Lung microvascular endothelial cell (primary cell): ENCODE measurements at regions not wholly inside any gene's neighbourhood (a gene's known extent, or its start where the extent isn't known, plus 50 kb on each side); places are given as distances from the start of the nearest gene placed in this dataset.

ENCODE experiments used
- DNase-seq, 2 donors: peaks; one replicate each; pipeline versions ENCODE4 v3.0.0 to v3.0.0-alpha.2; 2010; ENCODE audit warnings: low read depth in 2 of 2

- no peak for DNase-seq
These were observed 830.9 kb upstream of the AGA start for GRCh38 chr4:178273168-178273567.

DNA sequence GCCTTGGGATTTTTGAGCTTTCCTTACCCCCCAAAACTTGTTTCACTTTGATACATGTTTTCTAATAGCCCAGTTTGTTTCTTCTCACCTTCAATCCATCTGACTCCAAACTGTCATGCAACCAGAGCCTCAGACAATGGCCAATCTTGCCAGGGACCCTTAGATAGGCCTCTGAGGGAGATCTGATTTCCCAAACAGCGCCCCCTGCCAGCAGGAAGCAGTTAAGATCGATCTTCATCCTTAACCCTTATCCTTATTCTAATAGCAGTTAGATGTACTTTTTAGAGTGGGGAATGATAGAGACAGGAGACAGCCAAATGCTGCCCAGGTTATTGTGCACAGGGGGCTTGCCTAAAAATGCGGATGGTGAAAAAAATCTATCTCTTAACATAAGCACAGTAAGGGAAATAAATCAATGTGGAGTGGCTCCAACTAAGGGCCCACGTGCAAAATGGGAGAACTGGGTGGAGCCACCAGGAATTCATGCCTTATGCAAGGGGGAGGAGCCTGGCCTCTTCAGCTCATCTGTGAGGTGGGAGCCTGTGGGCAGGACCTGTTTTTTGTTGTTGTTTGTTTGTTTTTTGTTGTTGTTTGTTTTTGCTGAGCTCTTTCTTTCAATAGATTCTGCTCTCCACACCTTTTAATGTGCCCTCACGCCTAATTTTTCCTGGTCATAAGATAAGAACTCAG, 833.6 kb upstream of the AGA start:
- DNase-seq, result no peak

GRCh38 chr4:178280362-178280761, 838.1 kb upstream of the AGA start:
- DNase-seq, result no peak

DNA sequence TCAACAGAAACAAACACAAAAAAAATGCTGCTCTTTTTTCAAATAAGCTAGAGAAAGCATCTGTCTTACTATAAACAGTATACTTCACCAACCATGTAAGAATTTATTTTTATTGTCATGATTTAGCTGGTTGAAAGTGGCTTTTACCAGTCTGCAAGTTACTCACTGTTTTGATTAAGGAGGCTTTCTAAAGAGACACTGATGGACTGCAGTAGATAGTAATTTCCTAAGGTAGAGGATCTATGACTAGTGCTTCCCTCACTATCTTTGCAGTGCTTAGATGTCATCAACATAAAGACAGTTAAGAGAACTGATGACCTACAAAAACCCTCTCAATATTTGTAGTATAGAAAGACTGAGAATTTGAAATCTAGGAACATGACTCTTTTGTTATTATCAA, 846.2 kb upstream of the AGA start:
- no peak for DNase-seq

GRCh38 chr4:178293601-178294000, 851.4 kb upstream of the AGA start:
- DNase-seq, result no peak

DNA sequence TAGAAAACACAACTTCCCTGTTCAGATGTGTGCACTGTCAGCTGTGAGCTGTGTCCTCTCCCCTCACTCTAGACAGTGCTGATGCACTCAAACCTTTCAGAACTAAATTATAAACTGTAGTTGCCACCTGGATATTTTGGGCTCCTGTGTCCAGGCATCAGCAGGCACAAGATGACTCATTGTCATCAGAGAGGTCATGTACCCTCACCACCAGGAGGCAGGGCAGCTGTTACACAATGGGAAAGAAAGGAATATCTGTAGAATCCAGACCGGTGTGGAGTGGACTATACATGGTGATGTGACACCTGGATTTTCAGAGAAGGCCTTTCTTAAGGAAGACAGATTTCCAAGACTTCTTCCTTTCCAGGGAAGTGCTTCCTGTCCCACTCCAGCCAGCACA, 854.4 kb upstream of the AGA start:
- DNase-seq, result no peak

DNA sequence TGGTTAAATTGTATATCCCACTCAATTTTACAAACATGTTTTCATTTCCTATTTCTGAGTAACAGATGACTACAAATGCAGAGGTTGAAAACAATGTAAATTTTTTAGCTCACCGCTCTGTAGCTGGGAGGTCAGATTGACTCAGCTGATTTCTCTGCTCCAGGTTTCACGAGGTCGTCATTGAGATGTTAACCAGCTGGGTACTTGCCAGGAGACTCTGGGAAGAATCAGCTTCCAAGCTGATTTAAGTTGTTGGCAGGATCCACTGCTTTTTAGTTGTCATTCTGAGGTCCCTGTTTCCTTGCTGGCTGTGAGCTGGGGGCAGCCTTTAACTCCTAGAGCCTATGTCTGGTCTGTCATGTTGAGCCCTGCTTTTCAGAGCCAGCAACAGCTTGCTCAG, 864.3 kb upstream of the AGA start:
- no peak for DNase-seq

DNA sequence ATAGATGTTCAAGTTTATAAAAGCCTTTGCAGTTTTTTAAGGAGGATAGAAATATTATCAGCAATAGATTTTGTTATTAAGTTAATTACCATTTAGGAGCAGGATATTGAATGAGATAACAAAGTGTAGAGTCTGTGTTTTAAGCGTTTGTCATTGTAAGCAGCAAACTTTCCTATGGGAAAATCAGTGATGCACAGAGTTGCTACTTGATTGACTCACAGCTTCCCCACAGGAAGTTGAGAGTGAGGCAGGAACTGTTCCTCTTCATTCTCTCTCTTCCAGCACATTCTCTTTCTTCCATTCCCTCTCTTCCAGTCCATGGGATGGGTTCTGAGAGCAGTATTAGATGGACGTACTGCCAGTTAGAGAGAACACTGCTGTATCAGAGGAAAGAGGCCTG, 867.7 kb upstream of the AGA start:
- no peak for DNase-seq

GRCh38 chr4:178311997-178312396, 869.8 kb upstream of the AGA start:
- DNase-seq, result no peak

DNA sequence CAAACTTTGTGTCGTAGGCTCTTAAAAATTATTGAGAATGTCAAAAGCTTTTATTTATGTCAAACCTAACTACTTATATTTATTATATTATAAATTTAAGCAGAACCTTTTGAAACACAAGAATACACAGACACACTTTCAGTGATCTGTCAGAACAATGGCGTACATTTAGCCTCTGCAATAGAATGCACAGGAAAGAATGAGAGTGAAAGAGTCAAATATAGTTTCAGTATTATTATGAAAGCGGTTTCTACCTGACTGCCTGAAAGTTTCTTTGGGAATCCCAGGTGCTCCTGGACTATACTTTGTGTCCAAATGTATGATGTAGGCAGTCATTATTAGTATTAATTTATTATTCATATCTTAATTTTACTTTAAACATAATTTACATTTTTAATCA, 872.0 kb upstream of the AGA start:
- no peak for DNase-seq

- no peak for DNase-seq
These were observed 874.0 kb upstream of the AGA start for GRCh38 chr4:178316211-178316610.

DNA sequence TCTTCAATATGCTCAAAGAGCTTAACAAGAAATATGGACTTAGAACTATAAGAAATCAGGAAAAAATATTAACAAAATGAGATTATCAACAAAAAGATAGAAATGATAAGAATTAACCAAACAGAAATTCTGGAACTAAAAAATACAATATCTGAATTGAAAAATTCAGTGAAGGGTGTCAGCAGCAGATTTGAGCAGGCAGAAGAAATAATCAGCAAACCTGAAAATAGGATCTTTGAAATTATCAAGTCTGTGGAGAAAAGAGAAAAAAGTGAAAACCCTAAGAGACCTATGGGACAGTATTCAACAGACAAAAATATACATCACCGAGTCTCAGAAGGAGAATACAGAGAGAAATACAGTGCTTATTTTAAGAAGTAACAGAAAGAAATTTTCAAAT, 877.8 kb upstream of the AGA start:
- no peak for DNase-seq

DNA sequence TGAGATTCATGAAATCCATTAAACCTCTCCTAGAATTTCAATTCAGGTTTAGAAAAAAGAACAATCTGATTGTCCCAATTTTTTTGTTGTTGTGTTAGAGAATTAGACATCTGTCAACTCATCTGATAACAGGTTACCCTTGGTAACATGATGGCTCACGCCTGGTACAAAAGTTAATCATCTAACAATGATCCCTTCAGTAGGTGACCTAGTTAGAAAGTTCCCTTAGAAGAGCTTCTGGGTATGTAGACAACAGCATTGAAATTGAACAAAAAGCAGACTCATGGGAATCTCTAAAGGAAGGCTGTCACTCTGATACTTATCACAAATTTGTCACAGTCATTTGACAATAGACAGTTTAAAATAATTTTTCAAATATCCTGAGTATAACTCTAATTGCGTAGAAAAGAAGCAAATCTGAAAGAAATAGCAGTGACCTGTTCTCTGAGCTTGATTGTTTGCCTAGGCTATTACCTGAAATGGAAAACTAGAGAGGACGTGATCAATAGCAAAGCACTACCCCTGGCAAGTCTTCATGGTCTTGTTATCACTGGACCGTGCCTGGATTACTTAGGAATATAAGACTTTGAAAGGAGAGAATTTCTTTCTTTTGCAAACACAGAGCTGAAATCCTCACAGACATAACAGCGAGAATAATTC, 880.4 kb upstream of the AGA start:
- no peak for DNase-seq

GRCh38 chr4:178329226-178329872, 887.1 kb upstream of the AGA start:
- no peak for DNase-seq

- no peak for DNase-seq
These were observed 891.1 kb upstream of the AGA start for GRCh38 chr4:178333355-178333754.

- no peak for DNase-seq
These were observed 897.5 kb upstream of the AGA start for GRCh38 chr4:178339769-178340168.

GRCh38 chr4:178340468-178340867, 898.2 kb upstream of the AGA start:
- DNase-seq, result no peak

DNA sequence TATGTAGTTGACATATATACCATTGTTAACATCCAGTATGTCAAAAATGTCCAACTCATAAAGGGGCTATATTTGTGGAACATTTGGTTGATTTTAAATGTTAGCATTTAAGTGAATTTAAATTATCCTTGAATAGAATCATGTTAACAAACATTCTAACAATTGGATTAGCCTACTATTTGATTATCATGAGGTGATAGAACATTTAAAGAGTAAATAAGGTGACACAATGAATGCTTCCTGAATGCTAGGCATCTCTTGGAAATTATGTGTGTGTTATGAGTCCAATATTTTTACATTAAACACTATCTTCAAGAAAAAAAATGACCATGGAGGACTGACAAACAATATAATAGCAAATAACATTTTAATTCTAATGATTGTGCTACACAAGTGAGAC, 901.9 kb upstream of the AGA start:
- no peak for DNase-seq

GRCh38 chr4:178347111-178347510, 904.9 kb upstream of the AGA start:
- no peak for DNase-seq

DNA sequence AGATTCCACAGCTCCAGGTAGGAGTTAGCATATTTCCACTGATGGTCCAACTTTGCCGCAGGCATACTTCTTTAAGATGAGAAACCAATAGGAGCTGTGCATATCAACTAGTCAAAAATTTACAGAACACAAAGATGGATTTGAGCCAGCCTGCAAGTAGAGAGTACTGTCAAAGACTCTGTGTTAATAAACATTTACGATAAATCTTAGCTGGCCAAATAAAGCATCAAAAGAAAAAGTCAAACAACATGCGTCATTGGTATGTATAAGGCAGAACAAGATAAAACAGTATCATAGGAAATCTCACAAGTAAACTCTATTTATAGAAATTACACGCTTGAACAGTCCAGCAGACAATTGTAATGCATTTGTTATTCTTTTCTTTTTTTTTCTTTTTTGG, 907.4 kb upstream of the AGA start:
- no peak for DNase-seq

GRCh38 chr4:178351185-178351584, 908.9 kb upstream of the AGA start:
- DNase-seq, result no peak

DNA sequence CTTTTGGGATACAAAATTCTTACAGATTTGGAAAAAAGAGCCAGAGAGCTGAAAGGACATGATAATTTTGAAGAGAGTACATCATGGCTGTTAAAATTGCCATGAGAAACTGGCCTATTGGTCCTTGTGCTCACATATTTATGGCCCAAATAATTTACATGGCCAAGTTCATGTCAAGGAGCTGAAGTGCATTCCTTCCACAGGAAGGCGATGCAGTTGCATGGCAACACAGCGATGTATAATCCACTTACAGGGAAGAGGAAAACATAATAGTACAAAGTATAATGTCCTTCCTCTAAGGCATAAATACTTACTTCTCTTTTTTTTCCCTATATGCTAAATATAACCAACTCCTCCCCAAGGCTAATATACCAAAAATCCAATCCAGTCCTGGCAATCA, 914.5 kb upstream of the AGA start:
- no peak for DNase-seq

DNA sequence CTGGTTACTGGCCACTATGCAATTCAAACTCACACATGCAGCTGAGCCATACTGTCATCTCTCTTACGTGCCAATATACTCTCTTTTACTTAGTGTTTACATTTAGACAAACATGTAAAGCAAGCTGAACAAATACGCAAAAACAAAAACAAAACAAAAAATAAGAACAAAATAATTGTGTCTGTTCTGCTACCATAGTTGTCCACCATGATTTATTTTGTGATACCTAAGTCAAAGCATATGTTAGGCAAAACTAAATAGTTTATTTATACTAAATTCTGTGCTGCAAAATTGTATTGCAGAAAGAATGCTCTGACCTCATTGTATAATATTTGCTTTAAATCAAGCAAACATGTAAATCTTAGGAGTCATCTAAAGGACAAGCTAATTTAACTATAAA, 943.2 kb upstream of the AGA start:
- DNase-seq, result no peak
